OCI-M2 (cell line): ENCODE measurements at regions not wholly inside any gene's neighbourhood (a gene's known extent, or its start where the extent isn't known, plus 50 kb on each side); places are given as distances from the start of the nearest gene placed in this dataset.

Source experiments
- DNase-seq: peaks from one replicate; lab custom pipeline; 2025; ENCODE audit not compliant: unreplicated experiment; lab: John Stamatoyannopoulos, UW

DNA sequence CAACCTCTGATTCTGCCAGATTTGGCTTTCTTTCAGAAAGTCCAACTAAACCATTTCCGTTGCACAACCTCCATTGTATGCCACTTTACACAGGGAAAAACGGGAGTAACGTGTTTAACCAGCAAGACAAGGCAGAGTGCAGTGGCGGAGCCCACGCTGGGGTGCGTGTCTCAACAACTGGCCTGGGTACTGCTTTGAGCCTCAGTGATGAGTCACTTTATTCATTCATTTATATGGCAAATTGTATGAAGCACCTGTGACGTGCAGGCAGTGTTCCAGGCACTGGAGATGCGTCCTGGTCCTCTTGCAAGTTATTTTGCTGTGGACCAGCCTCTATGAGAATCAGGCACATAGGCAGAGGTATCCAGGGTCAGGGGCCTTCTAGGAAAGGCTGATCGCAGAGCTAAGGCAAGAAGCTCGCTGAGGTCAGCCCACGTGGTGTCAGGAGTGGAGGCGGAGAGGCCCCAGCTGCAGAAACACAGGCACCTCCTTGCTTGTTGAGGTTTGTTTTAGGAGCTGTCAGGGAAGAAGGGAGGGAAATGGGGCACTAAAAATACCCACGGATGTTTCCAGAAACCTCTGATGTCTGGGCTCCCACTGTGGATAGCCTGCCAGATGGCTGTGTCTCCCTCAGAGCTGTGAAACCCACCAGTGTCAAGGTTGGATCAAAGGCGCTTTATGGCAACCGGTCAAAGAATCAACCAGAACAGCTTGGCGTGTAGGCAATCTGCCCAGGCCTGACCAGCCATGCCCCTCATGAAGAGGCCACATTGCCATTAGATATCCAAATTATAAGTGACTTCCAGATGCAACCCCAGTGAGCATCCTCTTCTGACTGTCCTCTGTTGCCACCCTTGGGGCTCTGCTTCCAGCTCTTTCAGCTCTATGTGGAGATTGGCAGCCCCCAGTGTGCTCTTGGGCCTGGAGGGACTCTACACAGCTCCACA, 157.2 kb downstream of the CD83 start:
- no peak for DNase-seq

DNA sequence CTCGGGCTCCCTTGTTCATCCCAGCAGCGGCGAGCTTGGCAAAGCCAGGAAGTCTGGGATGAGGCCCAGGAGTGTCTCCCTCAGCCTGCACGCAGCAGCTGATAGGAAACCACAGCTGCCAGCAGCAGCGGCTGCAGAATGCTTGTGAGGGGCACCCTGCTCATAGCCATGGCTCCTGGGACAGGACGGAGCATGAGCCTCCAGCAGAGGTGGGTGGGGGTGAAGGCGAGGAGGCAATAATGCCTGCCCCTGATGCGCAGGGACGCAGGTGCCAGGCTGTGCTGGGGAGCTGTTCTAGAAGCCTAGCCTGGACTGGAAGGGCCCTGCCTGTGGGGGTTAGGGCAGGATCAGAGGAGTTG, 157.9 kb downstream of the CD83 start:
- DNase-seq, result no peak

DNA sequence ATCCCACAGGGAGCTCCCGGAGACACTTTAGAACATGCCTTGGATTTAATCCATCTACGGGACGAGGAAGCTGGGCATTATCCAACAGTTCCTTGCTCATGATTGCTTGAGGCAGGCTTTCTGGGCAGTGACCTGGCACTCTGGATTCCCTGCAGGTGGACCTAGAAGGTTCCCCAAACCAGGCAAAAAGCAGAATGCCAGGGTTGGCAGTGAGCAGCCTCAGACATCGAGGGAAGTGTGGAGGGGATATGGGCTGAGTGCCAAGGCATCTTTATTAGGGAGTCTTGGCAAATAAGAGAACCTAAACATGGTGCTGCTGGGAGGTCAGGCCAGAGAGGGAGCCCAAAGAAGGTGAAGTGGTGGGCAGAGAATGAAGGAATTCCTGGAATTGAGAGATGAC, 158.5 kb downstream of the CD83 start:
- no peak for DNase-seq

DNA sequence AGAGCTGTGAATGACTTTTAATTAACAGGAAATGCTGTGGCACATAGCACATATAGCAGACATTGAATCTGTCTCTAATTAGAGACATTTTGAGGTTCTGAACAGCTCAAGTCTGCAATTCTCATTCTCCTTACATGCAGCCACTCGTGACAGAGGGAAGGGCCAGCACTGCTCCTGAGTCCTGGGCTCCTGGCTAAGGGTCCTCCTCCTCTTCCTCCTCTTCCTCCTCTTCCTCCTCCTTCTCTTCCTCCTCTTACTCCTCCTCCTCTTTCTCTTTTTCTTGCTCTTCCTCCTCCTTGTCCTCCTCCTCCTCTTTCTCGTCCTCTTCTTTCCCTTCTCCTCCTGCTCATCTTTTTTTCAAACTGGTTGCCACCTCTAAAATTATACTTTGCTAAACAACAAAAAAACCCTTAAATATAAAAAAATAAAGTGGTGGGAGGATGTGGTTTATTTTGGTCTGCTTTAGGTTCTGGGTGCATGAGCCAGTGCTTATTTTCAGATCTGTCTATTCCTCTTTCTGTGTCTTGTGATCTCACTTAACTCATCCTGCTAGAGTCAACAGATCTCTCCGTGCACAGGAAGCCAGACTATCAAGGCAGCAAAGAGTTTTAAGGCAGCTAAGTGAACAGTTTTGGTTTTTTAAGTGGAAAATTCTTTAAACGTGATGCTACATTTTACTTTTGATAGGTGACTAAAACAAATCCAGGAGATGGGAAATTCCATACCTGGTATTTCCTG, 159.3 kb downstream of the CD83 start:
- no peak for DNase-seq

DNA sequence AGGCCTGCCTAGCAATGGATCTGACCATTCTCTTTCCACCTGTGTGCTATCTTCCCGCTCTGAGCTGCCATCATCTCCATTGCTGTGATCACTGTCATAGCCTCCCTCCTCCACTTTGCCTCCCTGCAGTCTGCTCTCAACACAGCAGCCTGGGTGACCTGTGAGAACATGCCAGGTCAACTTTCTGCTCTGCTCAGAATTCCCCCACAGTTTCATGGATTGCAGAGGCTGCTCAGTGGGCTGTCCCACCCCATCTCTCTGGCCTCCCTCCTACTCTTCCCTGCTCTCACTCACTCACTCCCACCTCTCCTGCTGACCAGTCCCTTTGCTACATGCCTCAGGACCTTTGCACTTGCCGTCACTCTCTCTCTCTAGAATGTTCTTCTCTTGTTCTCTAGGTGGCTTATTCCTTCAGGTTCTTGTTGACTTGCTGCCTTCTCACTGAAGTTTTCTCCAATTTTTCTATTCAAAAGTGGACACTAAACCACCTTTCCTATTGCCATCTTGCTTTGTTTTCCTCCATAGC, 159.9 kb downstream of the CD83 start:
- no peak for DNase-seq

DNA sequence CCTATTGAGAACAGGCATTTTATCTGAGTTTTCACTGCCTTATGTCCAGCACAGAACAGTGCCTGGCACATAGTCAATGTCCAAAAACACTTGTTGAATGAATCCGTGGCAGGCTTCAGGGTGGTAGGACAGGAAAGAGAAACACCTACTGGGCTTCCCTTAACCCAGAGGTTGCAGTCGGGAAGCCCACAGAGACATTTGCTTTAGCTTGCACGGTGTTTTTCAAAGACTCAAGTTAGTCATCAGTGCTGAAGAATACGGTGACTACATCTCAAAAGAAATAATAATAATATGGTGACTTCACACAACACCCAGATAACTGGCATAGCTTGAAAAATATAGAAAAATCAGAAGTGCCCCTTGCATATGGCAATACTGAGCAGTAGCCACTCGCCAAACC, 160.4 kb downstream of the CD83 start:
- DNase-seq, result no peak

DNA sequence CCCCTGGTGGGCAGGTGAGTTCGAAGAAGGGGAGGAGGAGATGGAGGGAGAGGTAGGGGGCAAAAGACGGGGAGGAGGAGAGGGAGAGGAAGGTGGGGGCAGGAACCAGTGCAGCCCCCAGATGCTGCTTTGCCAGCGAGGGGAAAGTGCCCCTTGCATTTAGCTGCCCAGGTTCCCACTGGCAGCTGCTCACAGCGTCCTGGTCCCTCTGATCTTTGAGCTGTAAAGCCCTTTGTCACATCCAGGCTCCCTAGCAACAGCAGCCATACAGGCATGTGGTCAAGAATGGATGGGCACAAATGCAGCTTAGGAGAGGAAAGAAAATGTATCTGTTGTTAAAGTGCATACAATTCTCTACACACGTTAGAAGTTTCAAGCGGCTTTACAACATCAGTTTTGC, 160.9 kb downstream of the CD83 start:
- DNase-seq, result no peak

DNA sequence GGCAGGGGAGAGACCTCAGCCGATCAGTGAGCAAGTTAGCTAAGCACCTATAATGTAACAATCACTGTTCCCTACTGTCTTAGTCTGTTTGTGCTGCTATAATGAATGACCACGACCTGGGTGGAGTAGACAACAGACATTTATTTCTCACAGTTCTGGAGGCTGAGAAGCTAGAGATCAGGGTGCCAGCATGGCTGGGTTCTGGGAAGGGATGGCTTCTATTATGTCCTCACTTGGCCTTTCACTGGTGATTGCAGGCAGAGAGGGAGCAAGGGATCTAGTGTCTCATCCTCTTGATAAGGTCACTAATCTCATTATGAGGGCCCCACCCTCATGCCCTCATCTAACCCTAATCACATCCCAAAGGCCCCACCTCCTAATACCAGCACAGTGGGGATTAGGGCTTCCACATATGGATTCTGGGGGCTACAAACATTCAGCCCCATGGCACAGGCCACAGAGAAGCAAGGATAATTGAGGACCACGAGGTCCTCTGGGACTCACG, 162.5 kb downstream of the CD83 start:
- no peak for DNase-seq

DNA sequence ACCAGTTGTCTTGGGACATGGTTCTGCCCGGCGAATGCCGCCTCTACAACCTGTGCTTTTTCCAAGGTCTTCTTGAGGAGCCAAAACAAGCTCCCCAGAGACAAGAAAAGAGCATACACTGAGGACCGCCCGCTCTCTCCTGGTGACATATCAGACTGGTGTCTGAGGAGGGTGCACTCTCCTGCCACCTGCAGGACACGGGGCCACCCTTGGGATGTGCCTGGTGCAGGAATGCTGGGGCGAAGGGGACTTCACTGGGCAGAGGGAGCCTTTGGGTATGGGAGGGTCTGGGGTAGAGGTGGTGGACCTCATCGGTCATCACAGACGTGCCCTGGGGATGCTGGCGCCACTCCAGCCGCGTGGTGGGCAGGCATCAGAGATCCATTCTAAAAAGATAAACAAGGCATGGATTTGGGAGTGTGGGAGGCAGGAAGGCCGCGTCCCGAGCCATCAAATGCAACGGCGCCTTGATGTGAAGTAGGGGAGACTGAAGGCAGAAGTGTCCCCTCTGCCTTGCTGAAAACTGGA, 163.3 kb downstream of the CD83 start:
- DNase-seq, result no peak

DNA sequence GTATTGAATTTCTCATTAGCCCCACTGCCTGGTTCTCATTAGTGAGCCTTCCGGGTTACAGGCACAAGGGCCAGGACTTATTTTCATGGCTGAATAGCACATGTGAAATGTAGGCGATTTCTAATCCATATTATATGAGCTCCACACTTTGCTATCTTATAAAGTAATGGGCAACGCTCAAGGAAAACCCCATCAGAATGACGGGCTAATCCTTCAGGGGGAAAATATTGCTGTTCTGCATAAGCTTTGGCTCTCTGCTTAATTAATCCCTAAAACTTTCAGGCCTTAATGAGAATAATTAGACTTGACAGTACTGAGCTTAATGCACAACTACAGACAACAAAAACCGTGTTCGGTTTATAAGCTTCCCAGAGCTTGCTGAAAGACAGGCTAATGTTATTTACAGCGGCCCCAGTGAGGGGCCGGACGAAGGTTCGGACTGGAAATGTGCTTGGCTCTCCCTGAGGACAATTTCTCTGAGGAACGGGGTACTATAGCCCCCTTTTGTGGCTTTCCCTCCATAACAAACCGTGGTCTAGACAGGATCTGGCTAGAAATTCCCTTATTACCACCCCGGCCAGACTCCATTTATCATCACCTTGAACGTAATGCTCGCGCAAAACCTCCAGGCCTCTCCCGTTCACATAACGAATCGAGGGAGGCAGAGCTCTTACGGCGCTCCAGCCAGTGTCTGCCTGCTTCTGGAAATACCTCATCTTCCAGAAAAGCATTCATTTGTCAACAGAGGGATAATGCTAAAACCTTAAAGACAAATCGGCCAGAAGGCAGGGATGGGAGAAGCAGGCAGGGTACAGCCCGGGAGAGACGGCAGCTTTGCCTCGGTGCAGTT, 164.5 kb downstream of the CD83 start:
- no peak for DNase-seq

DNA sequence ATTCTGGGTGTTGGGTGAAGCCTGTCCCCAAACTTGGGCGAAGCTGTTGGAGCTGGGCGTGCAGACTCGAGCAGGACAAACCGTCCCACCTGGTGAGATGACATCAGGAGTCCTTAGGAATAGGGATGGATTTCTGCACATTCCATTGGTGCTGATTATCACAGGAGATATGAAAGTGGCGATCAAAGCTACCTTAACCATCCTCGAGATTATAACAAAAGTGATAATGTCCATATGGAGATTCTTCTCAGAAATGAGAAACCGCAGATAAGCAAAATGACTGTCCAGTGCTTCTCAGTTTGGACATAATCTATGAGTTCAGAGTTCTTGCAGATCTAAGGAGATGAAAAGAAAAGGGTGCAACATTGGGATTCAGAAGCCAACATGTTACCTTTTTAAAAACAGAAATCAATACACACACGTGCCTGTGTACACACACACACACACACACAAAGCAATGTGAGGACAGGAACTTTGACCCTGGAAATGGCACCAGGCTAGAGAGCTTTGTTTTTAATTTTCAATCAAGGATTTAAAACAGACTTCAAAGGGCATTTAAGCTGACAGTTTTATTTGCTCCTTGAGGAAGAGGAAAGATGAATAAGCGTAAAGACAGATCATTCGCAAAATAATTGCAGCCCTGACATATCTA, 165.4 kb downstream of the CD83 start:
- DNase-seq, result no peak

DNA sequence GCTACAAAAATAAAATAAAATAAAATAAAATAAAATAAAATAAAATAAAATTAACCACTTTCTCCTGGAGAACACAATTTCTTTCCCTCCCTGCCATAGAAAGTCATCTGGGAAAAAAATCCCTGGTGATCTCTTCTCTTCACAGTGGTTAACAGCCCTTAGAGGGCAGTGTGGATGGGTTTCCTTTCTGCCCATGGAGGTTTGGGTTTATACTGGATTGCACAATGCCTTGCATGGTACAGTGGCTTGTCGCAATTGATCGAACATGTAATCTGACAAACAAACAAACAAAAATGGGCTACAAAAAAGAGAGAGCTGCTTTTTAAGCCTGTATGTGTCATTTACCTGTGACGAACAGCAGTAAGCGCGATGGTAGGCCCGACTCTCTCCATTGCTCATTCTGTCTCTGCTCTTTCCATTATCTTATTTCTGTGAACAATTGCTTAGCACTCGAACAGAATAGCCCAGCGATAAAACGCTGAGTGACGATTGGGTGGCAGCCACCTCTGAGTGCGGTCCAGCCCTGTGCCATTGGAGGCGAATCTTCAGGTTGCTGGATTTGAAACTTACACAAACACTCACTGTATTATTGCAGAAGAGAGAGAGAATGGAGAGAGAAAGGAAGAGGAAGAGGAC, 166.1 kb downstream of the CD83 start:
- no peak for DNase-seq

DNA sequence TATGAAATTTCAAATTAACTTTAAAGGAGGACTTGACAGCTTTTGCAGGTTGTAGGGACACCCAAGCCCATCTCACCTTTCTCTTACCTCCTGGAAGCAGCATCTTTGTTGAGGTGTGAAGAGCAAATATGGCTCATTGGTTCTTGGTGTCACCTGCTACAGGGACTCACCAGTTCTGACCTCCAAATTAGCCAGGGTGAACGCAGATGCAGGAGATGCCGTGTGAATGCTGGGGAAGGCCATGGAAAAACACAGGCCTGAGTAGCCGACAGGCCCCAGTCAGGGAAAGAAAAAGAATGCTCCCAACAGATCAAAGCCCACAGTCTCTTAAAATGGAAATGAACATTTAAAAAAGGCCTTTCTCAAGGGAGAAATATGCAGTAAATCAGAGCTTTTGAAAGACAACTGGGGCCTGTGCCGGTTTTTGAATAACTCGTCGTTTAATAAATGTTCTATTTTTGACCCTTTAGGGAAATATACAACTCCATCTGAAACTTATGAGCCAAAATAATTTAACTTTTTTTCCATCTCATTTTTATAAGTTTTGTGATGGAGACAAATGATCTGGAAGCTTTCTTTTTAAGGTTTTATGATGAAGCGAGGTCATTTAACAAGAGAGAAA, 167.5 kb downstream of the CD83 start:
- DNase-seq, result no peak

DNA sequence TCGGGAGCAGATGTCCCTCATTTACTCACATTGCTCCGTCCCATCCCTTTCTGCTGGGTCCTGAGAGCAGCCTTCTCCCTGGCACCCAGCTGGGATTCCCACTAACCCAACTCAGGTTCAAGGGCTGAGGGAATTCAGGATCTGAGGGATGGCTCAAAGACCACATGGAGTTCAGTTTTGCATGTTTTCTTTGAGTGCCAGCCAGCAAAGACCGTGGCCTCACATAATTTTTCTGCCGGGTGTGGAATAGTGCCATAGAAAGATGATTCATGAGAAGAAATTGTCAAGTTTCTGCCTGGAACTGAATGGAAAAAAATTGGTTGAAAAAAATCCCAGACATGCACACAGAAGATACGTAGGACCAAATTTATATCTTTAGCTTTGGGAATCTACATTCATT, 168.6 kb downstream of the CD83 start:
- no peak for DNase-seq

DNA sequence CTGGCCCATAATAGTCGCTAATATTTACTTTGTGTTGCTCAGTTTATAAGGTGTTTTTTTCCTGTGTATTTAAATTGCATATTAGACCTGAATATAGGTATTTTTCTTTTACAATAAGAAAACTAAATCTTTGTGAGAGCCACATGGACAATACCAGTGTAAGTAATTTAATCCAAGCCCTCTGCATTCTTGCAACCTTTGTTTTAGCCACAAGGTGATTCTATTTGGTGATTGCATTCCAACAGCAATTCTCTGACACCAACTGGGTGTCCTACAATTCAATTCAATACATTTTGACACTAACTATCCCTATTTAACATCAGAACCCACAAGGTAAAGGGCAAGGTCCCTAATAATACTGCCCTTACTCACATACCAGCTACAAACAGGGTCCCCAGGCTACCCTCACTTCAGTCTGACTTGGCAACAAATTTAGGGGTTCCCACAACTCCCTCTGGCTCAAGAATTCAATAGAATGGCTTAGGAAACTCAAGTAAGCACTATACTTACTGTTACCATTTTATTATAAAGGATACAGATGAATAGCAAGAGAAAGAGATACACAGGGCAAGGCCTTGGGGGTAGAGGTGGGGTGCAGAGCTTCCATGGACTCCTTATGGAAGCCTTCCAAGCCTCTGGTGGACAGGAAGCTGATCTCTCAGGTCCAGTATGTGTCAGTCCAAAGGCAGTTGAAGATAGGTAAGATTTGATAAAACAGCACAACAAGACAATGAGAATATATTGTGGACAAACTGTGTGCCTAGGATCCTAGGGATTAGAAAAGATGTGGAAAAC, 169.3 kb downstream of the CD83 start:
- DNase-seq, result no peak

DNA sequence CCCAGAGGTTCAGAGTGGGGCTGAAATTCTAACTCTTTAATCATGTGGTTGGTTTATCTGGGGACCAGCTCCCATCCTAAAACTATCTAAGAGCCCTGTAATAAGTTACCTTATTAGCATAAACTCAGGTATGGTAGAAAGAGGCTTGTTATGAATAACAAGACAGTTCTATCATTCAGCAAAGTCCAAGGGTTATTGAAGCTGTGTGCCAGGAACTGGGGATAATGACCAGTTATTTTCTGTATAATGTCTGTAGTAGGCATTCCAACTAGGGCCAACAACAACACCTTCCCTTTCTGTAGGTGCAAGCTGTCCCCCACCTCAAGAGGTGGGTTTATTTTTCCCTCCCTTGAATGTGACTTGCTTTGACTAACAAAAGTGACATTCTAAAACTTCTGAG, 170.1 kb downstream of the CD83 start:
- no peak for DNase-seq

DNA sequence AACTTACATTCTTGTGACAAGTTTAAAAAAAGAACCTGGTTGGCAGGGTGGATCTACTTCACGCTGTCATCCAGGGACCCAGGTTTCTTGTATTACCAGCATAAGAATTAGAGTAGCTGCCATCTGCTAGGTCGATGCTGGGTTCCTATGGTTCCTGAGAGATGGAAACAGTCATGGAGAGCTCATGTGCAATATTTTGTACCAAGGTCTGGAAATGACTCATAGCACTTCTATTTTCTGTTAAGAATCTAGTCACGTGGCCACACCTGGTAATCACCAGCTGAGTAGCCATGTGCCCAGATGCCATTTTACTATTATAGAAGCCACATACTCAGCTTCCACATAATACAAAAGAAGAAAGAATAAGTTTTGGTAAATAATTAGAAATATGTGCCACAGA, 171.3 kb downstream of the CD83 start:
- DNase-seq, result no peak

DNA sequence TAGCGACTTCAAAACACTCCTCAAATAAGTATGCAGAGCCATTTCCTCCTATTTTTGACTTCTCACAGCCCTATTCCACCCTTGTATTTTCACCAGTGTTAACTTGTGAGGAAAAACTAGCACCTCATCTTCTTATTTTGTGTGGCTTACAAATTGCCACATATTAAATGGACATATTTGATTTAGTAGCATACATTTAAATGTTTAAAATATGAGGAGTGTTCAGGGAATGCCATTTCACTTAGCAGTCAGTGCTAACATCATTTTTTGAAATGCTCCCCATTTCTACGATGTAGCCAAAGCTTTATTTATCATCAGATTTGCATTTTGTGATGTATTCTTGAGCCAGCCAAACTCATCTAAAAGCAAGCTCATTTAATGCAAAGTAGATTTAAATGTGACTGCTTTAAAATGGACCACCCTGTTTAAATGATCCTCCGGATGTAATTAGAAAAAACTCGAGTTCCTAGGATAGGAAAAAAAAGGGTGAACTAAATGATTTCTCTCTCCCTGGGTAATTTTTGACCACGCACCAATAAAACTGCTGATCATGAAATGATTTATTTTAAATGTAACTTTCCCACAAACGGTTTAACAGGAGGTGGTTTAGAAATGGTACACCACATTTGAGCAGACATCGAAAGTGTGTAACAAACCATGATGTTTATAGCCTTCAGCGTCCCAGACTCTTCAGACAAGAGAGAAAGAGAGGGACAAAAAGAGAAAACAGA, 172.6 kb downstream of the CD83 start:
- no peak for DNase-seq
